MM.1S (cell line): ENCODE measurements at regions not wholly inside any gene's neighbourhood (a gene's known extent, or its start where the extent isn't known, plus 50 kb on each side); places are given as distances from the start of the nearest gene placed in this dataset.
"Not testable (repeated sequence)": the region's sequence is repeated elsewhere in the genome, so short reads cannot be mapped to it uniquely, and the experiment has no call there.

ENCODE experiments used
- DNase-seq: peaks from one replicate; pipeline ENCODE4 v3.0.0-alpha.2; 2015
- H2AFZ ChIP-seq: fragments of 300-600 bp; sonication (generic); 2 replicates; pipeline ENCODE4 v1.6.0; 2016; ENCODE audit warnings: antibody characterized with exemption, low read length
- H3F3A ChIP-seq: fragments of 300-600 bp; sonication (generic); 2 replicates; pipeline ENCODE4 v1.6.1; 2016; ENCODE audit warnings: mild to moderate bottlenecking, antibody characterized with exemption, low read length, moderate library complexity, mixed read lengths; ENCODE audit not compliant: insufficient read depth
- H3K27ac ChIP-seq: fragments of 300-600 bp; sonication (generic); 2 replicates; pipeline ENCODE4 v1.5.1; 2016; ENCODE audit warnings: mild to moderate bottlenecking, low read length
- H3K27me3 ChIP-seq: fragments of 300-600 bp; sonication (generic); replicated peaks from 2 replicates; pipeline ENCODE4 v1.6.0; 2016; ENCODE audit warnings: low read length; ENCODE audit not compliant: insufficient read depth
- H3K36me3 ChIP-seq: fragments of 300-600 bp; sonication (generic); replicated peaks from 2 replicates; pipeline ENCODE4 v1.6.1; 2016; ENCODE audit warnings: mild to moderate bottlenecking, low read length, mixed read lengths; ENCODE audit not compliant: insufficient read depth
- H3K4me1 ChIP-seq: fragments of 300-600 bp; sonication (generic); 2 replicates; pipeline ENCODE4 v1.6.1; 2016; ENCODE audit warnings: low read length, mixed read lengths
- H3K4me2 ChIP-seq: fragments of 300-600 bp; sonication (generic); 2 replicates; pipeline ENCODE4 v1.6.0; 2016; ENCODE audit warnings: low read depth, low read length
- H3K4me3 ChIP-seq: fragments of 300-600 bp; sonication (generic); 2 replicates; pipeline ENCODE4 v1.5.1; 2016; ENCODE audit warnings: low read length, mixed read lengths
- H3K79me2 ChIP-seq: fragments of 300-600 bp; sonication (generic); 2 replicates; pipeline ENCODE4 v1.6.1; 2016; ENCODE audit warnings: mixed run types, low read length, mixed read lengths
- H3K9ac ChIP-seq: fragments of 300-600 bp; sonication (generic); 2 replicates; pipeline ENCODE4 v1.6.1; 2016; ENCODE audit warnings: low read length, mixed read lengths
- H3K9me2 ChIP-seq: fragments of 300-600 bp; sonication (generic); replicated peaks from 2 replicates; pipeline ENCODE4 v1.6.1; 2016; ENCODE audit warnings: mild to moderate bottlenecking, low read length, mixed read lengths; ENCODE audit not compliant: insufficient read depth
- H3K9me3 ChIP-seq: fragments of 300-600 bp; sonication (generic); replicated peaks from 2 replicates; pipeline ENCODE4 v1.6.1; 2016; ENCODE audit warnings: mild to moderate bottlenecking, low read length, mixed read lengths; ENCODE audit not compliant: insufficient read depth
- H4K20me1 ChIP-seq: fragments of 300-600 bp; sonication (generic); 2 replicates; pipeline ENCODE4 v1.6.1; 2016; ENCODE audit warnings: mild to moderate bottlenecking, low read length, moderate library complexity, mixed read lengths; ENCODE audit not compliant: insufficient read depth
- CTCF ChIP-seq: fragments of 300-600 bp; sonication (generic); IDR thresholded peaks from 2 replicates; pipeline ENCODE4 v1.5.1; 2016; ENCODE audit warnings: antibody characterized with exemption, low read length, mixed read lengths
- EZH2 ChIP-seq: fragments of 300-600 bp; sonication (generic); optimal IDR thresholded peaks from 2 replicates; pipeline ENCODE3; 2017; ENCODE audit warnings: low read depth, mild to moderate bottlenecking, antibody characterized with exemption, low read length, mixed read lengths
- EZH2phosphoT487 ChIP-seq: fragments of 300-600 bp; sonication (generic); IDR thresholded peaks from 2 replicates; pipeline ENCODE4 v1.6.1; 2018; ENCODE audit warnings: antibody characterized with exemption, low read length

GRCh38 chr4:173990869-173991210, 292.6 kb downstream of the FBXO8 start:
- H3K4me2 ChIP-seq, result no peak overlapping the region

GRCh38 chr4:173990126-173990868, 293.2 kb downstream of the FBXO8 start:
- Histone ChIP-seq H3K79me2 (no peaks in the 10 kb centered on the region), H3K27ac (no peak overlapping the region), H3K4me3 (no peak overlapping the region), H3K9me2 (no peaks in the 10 kb centered on the region), H3K9ac (no peak overlapping the region), H3K27me3 (no peaks in the 10 kb centered on the region), H3K36me3 (no peaks in the 10 kb centered on the region), H2AFZ (no peak overlapping the region), H3F3A (no peaks in the 10 kb centered on the region), H4K20me1 (no peaks in the 10 kb centered on the region), H3K9me3 (no peaks in the 10 kb centered on the region), H3K4me2 (no peak overlapping the region), H3K4me1 (no peaks in the 10 kb centered on the region)
- TF ChIP-seq EZH2phosphoT487 (no peak), EZH2 (no peak), CTCF (peak; percentile 59)
- peak; percentile 45 for DNase-seq

More at GRCh38 chr4:173990869-173991210, 292.6 kb downstream of the FBXO8 start:
- Histone ChIP-seq H3K9me2 (no peaks in the 10 kb centered on the region), H3K27me3 (no peaks in the 10 kb centered on the region), H3K27ac (no peak overlapping the region), H3K9ac (no peak overlapping the region), H3K9me3 (no peaks in the 10 kb centered on the region), H3K4me3 (no peak overlapping the region), H3K36me3 (no peaks in the 10 kb centered on the region), H3K79me2 (no peaks in the 10 kb centered on the region), H3K4me1 (no peaks in the 10 kb centered on the region), H2AFZ (no peak overlapping the region), H4K20me1 (no peaks in the 10 kb centered on the region), H3F3A (no peaks in the 10 kb centered on the region)
- no peak for DNase-seq
- TF ChIP-seq EZH2phosphoT487 (no peak), CTCF (no peak)

GRCh38 chr4:173963523-173963922, 319.9 kb downstream of the FBXO8 start:
- H3K9me3 ChIP-seq, H3K27ac ChIP-seq, H3K27me3 ChIP-seq, H3K4me3 ChIP-seq, H3F3A ChIP-seq, H3K79me2 ChIP-seq, H3K9ac ChIP-seq, H4K20me1 ChIP-seq, H3K36me3 ChIP-seq, DNase-seq, H3K9me2 ChIP-seq, H3K4me2 ChIP-seq, H2AFZ ChIP-seq, H3K4me1 ChIP-seq: not testable (repeated sequence)

GRCh38 chr4:173960398-173960797, 323.1 kb downstream of the FBXO8 start:
- H3K36me3 ChIP-seq, result no peaks in the 10 kb centered on the region
- H4K20me1 ChIP-seq, result no peaks in the 10 kb centered on the region
- no peak overlapping the region for H3K27ac ChIP-seq
- H3K9ac ChIP-seq, result no peak overlapping the region
- DNase-seq, result no peak
- no peak overlapping the region for H3K4me2 ChIP-seq
- TF ChIP-seq EZH2 (no peak), EZH2phosphoT487 (no peak), CTCF (no peak)
- no peak overlapping the region for H2AFZ ChIP-seq
- H3K27me3 ChIP-seq, result no peaks in the 10 kb centered on the region
- 0 out of 2 replicates have a peak, but pooled peaks cover 8% of the 10 kb centered on the region for H3K4me1 ChIP-seq
- H3K9me2 ChIP-seq, result no peaks in the 10 kb centered on the region
- H3K79me2 ChIP-seq, result no peaks in the 10 kb centered on the region
- H3K4me3 ChIP-seq, result no peak overlapping the region
- H3K9me3 ChIP-seq, result no peaks in the 10 kb centered on the region
- H3F3A ChIP-seq, result 0 out of 2 replicates have a peak, but pooled peaks cover 3% of the 10 kb centered on the region
